Osteocyte (in vitro differentiated cells): ENCODE measurements at regions not wholly inside any gene's neighbourhood (a gene's known extent, or its start where the extent isn't known, plus 50 kb on each side); places are given as distances from the start of the nearest gene placed in this dataset.

Source experiments
- DNase-seq: peaks from one replicate; pipeline ENCODE4 v3.0.0; 2021; ENCODE audit warnings: mixed read lengths; ENCODE audit not compliant: unreplicated experiment; ENCODE audit errors: extremely low spot score
- H3K27ac Mint-ChIP-seq: one replicate; pipeline ENCODE4 v1.8.0; 2021; ENCODE audit warnings: mild to moderate bottlenecking, mixed read lengths; ENCODE audit not compliant: unreplicated experiment
- H3K27me3 Mint-ChIP-seq: one replicate; pipeline ENCODE4 v1.8.0; 2021; ENCODE audit warnings: mixed read lengths; ENCODE audit not compliant: unreplicated experiment
- H3K36me3 Mint-ChIP-seq: one replicate; pipeline ENCODE4 v1.8.0; 2021; ENCODE audit warnings: mixed read lengths; ENCODE audit not compliant: unreplicated experiment
- H3K4me1 Mint-ChIP-seq: one replicate; pipeline ENCODE4 v1.8.0; 2021; ENCODE audit warnings: mixed read lengths; ENCODE audit not compliant: unreplicated experiment
- H3K4me3 Mint-ChIP-seq: one replicate; pipeline ENCODE4 v1.8.0; 2021; ENCODE audit warnings: mild to moderate bottlenecking, moderate library complexity, mixed read lengths; ENCODE audit not compliant: unreplicated experiment
- H3K9me3 Mint-ChIP-seq: one replicate; pipeline ENCODE4 v1.8.0; 2021; ENCODE audit warnings: mixed read lengths; ENCODE audit not compliant: unreplicated experiment
- TF ChIP-seq, protein P1 (sequence below): fragments of 200-600 bp; sonication (generic); IDR thresholded peaks from 2 replicates; pipeline ENCODE4 v1.5.0; 2021; ENCODE audit warnings: antibody characterized with exemption, mild to moderate bottlenecking, moderate library complexity

DNA sequence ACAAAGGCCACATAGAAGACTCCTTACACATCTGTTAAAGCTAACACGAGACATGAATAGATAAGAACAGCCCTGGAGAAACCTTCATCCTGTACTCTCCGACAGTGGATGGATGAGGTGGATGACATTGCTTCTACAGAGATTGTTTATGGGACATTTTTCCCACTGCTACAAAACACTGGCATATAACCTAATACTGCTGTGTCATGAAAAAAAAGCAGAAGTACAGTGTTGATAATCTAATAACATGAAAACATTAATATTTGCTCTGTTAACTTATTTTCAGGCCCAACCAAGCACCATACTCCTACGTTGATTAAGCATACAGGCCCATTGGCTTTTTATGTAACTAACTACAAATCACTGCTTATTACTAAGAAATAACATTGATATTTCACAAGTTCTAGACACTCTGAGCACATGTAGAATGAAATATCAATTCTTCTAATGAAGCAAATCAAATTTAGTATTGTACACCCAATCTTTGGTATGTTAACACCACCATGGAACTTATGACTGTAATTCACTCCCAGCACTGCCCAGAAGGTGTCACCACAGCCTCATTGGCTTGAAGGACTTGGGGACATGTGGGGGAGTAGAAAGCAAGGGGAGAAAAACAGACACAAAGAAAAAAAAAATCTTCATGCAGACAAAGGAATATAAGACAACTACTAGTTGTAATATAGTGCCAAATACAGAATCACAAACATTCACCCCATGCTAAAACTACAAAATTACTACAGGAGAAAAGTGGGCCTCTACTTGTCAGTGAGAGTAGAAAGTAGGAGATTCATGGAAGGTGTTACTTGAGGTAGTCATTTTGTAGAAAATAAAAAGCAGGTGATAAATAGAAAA, 330.0 kb upstream of the PMFBP1 start:
- TF ChIP-seq, protein P1, sequence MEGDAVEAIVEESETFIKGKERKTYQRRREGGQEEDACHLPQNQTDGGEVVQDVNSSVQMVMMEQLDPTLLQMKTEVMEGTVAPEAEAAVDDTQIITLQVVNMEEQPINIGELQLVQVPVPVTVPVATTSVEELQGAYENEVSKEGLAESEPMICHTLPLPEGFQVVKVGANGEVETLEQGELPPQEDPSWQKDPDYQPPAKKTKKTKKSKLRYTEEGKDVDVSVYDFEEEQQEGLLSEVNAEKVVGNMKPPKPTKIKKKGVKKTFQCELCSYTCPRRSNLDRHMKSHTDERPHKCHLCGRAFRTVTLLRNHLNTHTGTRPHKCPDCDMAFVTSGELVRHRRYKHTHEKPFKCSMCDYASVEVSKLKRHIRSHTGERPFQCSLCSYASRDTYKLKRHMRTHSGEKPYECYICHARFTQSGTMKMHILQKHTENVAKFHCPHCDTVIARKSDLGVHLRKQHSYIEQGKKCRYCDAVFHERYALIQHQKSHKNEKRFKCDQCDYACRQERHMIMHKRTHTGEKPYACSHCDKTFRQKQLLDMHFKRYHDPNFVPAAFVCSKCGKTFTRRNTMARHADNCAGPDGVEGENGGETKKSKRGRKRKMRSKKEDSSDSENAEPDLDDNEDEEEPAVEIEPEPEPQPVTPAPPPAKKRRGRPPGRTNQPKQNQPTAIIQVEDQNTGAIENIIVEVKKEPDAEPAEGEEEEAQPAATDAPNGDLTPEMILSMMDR = peak; percentile 94
- H3K36me3 Mint-ChIP-seq = no peaks in the 10 kb centered on the region
- H3K4me3 Mint-ChIP-seq = no peak overlapping the region
- H3K4me1 Mint-ChIP-seq = peaks cover 17% of the 10 kb centered on the region
- no peaks in the 10 kb centered on the region for H3K27me3 Mint-ChIP-seq
- H3K9me3 Mint-ChIP-seq = no peaks in the 10 kb centered on the region
- peak; percentile 85 for DNase-seq
- H3K27ac Mint-ChIP-seq = peak overlapping the region; percentile 52

DNA sequence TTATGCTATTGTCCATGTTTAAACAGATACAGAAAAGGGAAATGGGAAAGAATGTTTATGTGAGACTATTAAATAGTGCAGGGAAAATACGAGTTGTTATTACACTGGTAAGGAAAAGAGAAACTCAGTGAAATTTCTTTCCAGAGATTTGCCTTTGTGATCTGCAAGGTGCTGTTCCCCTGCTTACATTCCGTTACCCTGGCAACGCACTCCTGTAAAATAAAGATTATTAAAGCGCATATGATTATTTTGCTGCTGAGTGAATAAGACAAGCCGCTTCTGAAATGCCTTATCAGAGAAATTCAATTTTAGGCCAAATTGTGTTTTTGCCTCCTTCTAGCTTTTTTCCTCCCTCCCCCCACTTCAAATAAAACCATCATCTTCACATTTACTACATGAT, 328.6 kb upstream of the PMFBP1 start:
- peaks cover 15% of the 10 kb centered on the region for H3K4me1 Mint-ChIP-seq
- H3K27ac Mint-ChIP-seq = no peak overlapping the region
- TF ChIP-seq, protein P1 = no peak
- no peak overlapping the region for H3K4me3 Mint-ChIP-seq
- DNase-seq = no peak
- no peaks in the 10 kb centered on the region for H3K9me3 Mint-ChIP-seq
- no peaks in the 10 kb centered on the region for H3K27me3 Mint-ChIP-seq
- H3K36me3 Mint-ChIP-seq = no peaks in the 10 kb centered on the region

DNA sequence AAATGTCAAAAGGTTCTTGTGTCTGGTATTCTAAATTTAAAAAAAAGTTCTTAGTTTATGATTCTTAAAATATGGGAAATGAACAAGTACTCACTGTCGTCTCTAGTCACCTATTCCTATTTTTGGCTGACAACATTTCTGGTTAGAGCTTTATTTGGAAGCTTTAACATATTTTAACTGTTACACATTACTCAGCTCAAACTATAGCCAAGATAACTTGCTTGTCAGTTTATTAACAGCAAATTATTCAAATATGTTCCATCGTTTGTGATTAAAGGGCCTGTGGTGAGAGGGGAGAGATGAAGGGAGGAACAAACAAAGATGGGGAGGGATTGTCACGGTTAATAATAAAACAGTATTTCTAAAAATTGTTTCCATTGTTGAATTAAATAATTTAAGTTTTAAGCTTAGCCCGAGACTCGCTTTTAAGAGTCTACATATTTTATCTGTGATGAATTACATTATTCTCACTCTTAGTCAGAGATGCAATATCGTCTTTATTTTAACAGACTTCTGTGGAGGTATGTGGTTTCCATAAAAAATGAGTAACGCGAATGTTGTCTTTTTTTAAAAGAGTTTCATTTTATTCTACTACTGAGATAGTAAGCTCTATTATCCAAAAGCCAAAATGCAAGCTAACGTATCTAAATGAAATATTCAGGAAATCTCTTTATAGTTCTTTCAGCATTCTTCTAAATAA, 321.9 kb upstream of the PMFBP1 start:
- H3K4me3 Mint-ChIP-seq = peak overlapping the region; percentile 72
- peaks cover 39% of the 10 kb centered on the region for H3K4me1 Mint-ChIP-seq
- DNase-seq = no peak
- peak overlapping the region; percentile 97 for H3K27ac Mint-ChIP-seq
- TF ChIP-seq, protein P1 = no peak
- no peaks in the 10 kb centered on the region for H3K36me3 Mint-ChIP-seq
- H3K27me3 Mint-ChIP-seq = no peaks in the 10 kb centered on the region
- no peaks in the 10 kb centered on the region for H3K9me3 Mint-ChIP-seq

DNA sequence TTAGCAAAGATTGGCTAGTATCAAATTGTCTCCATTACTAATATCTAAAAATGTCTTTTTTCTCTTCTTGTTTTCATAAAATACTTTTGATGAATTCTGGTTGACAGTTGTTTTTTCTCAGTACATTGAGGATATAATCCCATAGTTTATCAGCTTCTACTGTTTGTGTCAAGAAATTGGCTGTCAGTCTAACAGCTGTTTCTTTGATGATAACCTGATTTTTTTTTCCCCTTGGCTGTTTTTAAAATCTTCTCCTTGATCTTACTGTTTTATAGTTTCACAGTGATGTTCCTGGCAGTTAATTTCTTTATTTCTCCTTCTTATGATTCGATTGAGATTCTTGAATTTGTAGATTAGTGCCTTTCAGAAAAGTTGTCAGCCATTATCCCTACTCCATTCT, 315.3 kb upstream of the PMFBP1 start:
- no peak overlapping the region for H3K4me3 Mint-ChIP-seq
- no peaks in the 10 kb centered on the region for H3K27me3 Mint-ChIP-seq
- TF ChIP-seq, protein P1 = no peak
- H3K9me3 Mint-ChIP-seq = peaks cover 13% of the 10 kb centered on the region
- peaks cover 30% of the 10 kb centered on the region for H3K4me1 Mint-ChIP-seq
- DNase-seq = no peak
- no peak overlapping the region for H3K27ac Mint-ChIP-seq
- H3K36me3 Mint-ChIP-seq = peaks cover 6% of the 10 kb centered on the region

DNA sequence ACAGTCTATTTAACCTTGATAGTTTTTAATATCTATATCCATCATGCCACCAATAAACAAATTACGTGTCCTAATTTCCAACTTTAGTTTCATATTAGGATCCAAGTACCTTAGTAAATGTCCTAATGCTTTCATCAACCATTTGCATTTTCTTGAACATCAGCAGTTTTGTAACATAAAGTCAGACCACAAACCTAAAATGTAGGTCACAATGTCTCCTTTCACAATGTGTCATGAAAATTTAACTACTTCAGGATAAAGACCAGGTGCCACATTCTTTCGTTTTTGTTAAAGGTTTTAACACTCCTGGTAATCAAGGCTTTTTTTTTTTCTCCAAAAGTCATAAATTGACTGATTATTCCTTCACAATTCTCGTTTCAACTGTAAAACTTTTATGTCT, 310.7 kb upstream of the PMFBP1 start:
- DNase-seq = no peak
- TF ChIP-seq, protein P1 = no peak
- no peak overlapping the region for H3K4me3 Mint-ChIP-seq

More for the DNA sequence above, 310.7 kb upstream of the PMFBP1 start:
- Mint-ChIP-seq H3K27me3 (no peaks in the 10 kb centered on the region), H3K36me3 (peaks cover 6% of the 10 kb centered on the region), H3K9me3 (peaks cover 8% of the 10 kb centered on the region), H3K27ac (peak overlapping the region; percentile 56), H3K4me1 (peaks cover 34% of the 10 kb centered on the region)
